Cardiac fibroblast (primary cell): ENCODE measurements at regions not wholly inside any gene's neighbourhood (a gene's known extent, or its start where the extent isn't known, plus 50 kb on each side); places are given as distances from the start of the nearest gene placed in this dataset.
A peak's percentile ranks its signal among the peaks of the same experiment; 100 is the strongest.

Experiments
- DNase-seq, 2 donors: peaks; one replicate each; pipeline versions ENCODE4 v3.0.0 to v3.0.0-alpha.2; 2010; ENCODE audit warnings: low read depth in 2 of 2
- H3K4me3 ChIP-seq, 2 donors: replicated peaks in 1 of 2; 1 replicate in 1 of 2; 2 replicates in 1 of 2; pipeline ENCODE4 v1.5.1; 2011; ENCODE audit warnings: low read depth in 2 of 2, low read length in 2 of 2, mild to moderate bottlenecking in 2 of 2, moderate library complexity in 1 of 2
- CTCF ChIP-seq: IDR thresholded peaks from one replicate; pipeline ENCODE4 v1.5.1; 2011; ENCODE audit warnings: low read depth, mild to moderate bottlenecking, low read length, inconsistent platforms

GRCh38 chr22:25380122-25380747 is 160.8 kb downstream of the CRYBB2 start:
- no peak for TF ChIP-seq CTCF
- H3K4me3 ChIP-seq, result no peak overlapping the region
- DNase-seq, result no peak

- no peak for DNase-seq
- TF ChIP-seq CTCF, result peak; percentile 16
- H3K4me3 ChIP-seq, result no peak overlapping the region
Observed at GRCh38 chr22:25382762-25383161, 163.3 kb downstream of the CRYBB2 start.

GRCh38 chr22:25383278-25383820 is 163.9 kb downstream of the CRYBB2 start:
- no peak for DNase-seq
- no peak for TF ChIP-seq CTCF
- no peak overlapping the region for H3K4me3 ChIP-seq

- no peak overlapping the region for H3K4me3 ChIP-seq
- DNase-seq, result no peak
- TF ChIP-seq CTCF, result no peak
Observed at GRCh38 chr22:25383892-25384291, 164.5 kb downstream of the CRYBB2 start.

GRCh38 chr22:25386538-25386884 is 167.1 kb downstream of the CRYBB2 start:
- DNase-seq, result no peak
- TF ChIP-seq CTCF, result no peak
- H3K4me3 ChIP-seq, result no peak overlapping the region

- H3K4me3 ChIP-seq, result no peak overlapping the region
- TF ChIP-seq CTCF, result no peak
- no peak for DNase-seq
Observed at GRCh38 chr22:25388415-25388814, 169.0 kb downstream of the CRYBB2 start.
